Superior temporal gyrus (tissue), 1 donor: ENCODE measurements at regions not wholly inside any gene's neighbourhood (a gene's known extent, or its start where the extent isn't known, plus 50 kb on each side); places are given as distances from the start of the nearest gene placed in this dataset.
"Not testable (repeated sequence)": the region's sequence is repeated elsewhere in the genome, so short reads cannot be mapped to it uniquely, and the experiment has no call there.

Source experiments
- DNase-seq: peaks from one replicate; pipeline ENCODE4 v3.0.0-alpha.2; 2016; ENCODE audit errors: extremely low spot score

DNA sequence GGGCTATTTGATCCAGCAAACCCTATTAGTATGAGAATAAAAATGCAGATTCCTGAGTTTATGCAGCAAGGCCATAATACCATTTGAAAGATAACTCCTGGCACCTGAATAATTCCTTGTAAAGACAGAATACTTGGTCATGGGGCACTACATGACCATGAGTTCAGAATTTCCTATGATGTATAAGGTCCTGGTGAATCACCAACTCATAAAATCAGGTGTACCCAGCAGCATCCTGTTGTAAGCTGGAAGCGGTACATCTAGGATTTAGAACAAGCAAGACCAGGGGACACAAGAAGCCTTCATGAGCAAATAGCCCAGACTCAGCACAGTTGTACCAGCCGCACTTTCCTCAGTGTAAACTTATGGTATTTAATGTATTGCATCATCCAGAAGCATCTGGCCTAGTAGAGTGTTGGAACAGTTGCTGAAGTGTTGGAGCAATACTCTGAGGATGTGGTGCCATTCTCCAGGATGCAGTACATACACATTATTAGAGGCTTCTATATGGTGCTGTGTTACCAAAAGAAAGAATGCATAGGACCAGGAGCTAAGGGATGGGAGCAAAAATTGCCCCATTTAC is 233.4 kb downstream of the SQOR start:
- no peak for DNase-seq

GRCh38 chr15:45869034-45869668 is 234.3 kb downstream of the SQOR start:
- no peak for DNase-seq

DNA sequence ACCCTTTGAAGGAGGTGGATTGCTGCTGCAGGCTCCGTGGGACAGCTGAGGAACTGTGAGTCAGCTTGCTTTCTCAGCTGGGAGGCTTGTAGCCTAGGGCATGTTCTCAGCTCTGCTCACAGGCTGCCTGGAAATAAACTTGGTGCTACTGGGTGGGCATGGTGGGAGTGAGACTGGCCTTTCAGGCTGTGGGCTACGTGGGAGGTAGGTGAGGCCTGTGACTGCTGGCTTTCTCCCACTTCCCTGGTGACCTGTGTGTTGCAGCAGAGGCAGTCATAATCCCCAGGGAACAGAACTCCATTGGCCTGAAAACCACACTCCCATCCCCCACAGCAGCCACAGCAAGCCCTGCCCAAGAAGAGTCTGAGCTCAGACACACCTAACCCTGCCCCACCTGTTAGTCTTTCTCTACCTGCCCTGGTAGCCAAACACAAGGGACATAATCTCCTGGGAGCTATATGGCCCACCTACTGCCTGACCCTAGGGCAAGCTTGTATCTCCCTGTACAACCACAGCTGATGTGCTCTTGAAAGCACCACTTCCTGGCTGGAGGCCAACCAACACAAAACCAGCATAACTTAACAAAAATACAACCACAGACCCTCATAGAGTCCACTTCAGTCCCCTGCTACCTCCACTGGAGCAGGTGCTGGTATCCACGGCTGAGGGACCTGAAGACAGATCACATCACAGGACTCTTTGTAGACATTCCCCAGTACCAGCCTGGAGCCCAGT is 236.5 kb downstream of the SQOR start:
- DNase-seq, result no peak

DNA sequence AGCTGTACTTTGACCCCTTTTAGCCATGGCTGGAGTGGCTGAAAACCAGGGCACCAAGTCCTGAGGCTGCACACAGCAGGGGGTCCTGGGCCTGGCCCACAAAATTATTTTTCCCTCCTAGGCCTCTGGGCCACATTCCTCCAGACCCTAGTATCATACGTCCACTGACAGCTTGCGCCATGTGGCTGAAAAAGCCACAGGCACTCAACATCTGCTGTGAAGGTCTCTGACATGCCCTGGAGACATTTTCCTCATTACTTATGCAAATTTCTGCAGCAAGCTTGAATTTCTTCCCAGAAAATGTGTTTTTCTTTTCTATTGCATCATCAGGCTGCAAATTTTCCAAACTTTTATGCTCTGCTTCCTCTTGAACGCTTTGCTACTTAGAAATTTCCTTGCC is 239.0 kb downstream of the SQOR start:
- DNase-seq, result no peak

DNA sequence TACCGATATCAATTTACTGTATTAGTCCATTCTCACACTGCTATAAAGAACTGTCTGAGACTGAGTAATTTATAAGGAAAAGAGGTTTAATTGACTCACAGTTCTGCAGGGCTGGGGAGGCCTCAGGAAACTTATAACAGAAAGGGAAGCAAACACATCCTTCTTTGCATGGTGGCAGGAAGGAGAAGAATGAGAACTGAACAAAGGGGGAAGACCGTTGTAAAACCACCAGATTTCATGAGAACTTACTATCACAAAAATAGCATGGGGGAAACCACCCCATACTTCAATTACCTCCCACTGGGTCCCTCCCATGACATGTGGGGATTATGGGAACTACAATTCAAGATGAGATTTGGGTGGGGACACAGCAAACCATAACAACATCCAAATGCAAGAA is 239.7 kb downstream of the SQOR start:
- DNase-seq, result not testable (repeated sequence)

DNA sequence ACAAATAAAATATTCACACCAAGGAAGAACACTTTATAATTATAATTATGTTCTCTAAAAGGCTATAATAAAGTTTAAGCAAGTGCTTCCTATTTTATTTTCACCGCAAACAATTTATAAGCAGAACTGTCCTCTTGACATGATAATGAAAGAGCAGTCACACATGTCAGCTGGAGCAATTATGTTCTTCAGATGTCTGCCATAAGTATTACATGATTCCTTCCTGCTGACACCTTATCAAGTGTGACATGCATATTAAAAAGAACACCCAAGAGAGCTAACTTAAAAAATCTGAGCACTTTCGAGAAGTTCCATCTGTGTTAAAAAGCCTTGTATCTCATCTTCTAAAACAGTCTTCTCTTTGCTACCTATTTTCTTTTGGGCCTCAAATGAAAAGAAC is 249.5 kb downstream of the SQOR start:
- DNase-seq, result no peak

DNA sequence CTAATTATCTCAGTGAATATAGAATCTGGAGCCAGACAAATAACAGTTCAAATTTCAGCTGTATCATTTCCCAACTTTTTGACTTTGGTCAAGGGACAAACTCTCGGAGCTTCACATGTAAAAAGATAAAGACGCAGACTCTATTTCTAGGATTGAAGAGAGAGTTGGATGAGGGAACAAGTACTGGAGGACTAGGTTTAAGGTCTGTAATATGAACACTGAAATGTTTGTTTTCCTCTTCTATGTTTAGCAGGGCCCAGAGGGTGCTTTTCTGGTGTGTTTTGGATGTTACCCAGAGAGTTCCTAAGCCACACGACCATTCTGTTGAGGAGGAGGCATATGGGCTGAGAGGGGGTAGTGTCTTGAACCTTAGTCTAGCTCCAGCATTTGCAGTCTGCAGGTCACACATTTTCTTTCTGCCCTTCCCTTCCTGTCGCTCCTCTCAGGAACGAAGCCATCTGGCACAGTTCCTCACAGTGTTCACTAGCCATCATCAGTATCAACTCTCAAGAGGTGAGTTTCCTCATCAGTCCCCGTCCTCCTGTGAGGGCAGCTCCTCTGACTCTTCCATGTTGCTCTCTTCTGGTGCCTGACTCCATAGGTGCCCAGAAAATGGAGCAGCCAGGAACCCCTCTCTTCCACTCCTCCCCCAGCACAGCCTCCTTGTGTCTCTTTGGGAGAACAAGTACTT is 250.1 kb downstream of the SQOR start:
- DNase-seq, result no peak

- no peak for DNase-seq
These were observed 251.0 kb downstream of the SQOR start for GRCh38 chr15:45885801-45886200.

- peak; percentile 75 for DNase-seq
These were observed 256.9 kb downstream of the SQOR start for GRCh38 chr15:45891766-45892165.

- no peak for DNase-seq
These were observed 257.4 kb downstream of the SQOR start for GRCh38 chr15:45892182-45892581.

GRCh38 chr15:45903283-45903682 is 268.5 kb downstream of the SQOR start:
- no peak for DNase-seq

GRCh38 chr15:45904019-45904418 is 269.2 kb downstream of the SQOR start:
- no peak for DNase-seq

DNA sequence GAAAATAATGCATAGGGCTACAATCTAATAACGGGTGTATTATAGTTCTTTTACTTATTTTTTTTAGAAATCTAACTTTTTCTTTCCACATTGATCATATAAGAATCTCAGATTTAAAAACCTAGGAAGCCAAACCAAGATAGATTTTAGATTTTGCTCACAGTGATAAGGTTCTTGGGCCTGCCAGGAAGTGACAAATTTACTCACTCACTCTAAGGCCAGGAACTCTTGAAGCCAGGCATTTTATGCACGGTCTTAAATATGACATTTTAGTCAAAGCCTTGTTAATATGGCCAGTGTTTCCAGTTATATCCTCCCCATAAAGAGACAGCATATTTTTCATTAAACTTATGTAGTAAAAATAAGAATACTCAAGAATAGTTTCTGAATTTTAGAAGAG is 271.4 kb downstream of the SQOR start:
- DNase-seq, result no peak

GRCh38 chr15:45910671-45911070 is 275.8 kb downstream of the SQOR start:
- DNase-seq, result no peak

DNA sequence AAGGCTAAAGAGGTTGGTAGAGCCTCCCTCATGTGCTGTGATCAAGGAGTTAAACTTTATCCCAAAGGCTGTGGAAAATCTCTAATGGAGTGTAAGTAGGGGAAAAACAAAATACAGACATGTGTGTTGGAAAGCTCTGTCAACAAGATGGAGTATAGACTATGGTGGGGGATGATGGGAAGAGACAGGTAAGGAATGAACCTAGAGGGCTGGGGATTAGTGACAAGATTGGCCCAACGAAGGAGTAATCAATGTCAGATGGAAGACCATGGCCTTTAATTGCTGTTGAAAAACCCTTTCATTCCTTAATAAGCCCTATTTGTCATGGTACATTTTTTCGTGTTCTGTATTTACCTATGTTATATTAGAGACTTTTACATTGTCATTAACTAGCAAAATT is 278.6 kb downstream of the SQOR start:
- no peak for DNase-seq

DNA sequence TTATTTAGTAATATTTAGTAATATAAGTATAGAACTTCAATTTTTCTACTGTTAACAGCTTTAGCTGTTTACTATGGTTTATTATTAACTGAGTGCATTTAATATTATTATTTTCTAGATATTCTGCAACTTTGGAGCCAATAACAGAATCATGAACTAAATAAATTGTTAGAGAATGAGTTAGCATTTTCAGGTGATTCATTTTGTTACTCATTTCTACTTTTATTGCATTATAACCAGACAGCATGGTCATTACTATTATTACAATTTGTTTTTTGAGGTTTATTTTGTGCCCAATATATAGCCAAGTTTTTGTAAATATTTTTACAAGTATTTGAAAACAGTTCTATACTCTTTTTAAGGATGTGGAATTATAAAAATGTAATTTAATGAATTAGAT is 279.6 kb downstream of the SQOR start:
- DNase-seq, result no peak

DNA sequence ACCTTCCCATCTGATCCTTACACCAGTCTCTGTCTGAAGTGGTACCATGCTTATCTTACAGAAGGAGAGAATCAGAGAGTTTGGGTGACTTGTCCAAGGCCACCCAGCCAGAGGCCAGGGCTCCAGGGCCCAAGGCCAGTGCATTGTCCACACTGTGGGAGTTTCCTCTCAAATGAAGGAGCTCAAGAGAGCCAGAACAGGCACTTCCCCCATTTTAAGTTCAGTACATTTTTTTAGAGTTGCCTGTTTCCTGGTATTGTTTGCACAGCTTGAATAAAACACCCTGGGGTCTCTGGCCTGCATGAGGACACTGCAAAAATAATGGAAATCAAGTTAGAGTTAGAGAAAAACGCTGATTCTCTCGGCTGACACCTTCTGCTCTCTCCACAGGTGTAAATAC is 284.0 kb downstream of the SQOR start:
- no peak for DNase-seq

DNA sequence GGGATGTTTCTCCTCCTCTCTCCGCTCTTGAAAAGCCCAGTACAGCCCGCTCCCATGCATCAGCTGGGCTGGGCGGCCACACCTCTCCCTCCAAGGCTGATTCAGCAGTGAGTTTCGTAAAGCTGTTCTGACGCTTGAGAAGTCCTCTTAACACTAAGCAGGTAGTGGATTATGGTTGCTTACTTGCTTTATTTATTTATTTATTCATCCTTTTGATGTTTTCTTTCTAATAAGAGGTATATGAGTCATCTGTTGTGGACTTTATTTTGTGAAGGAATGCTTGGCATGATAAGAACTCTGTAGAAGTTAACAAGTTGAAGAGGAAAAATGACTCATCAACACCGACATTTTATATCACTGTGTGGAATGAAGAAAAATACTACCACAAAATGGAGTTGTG is 285.0 kb downstream of the SQOR start:
- no peak for DNase-seq

DNA sequence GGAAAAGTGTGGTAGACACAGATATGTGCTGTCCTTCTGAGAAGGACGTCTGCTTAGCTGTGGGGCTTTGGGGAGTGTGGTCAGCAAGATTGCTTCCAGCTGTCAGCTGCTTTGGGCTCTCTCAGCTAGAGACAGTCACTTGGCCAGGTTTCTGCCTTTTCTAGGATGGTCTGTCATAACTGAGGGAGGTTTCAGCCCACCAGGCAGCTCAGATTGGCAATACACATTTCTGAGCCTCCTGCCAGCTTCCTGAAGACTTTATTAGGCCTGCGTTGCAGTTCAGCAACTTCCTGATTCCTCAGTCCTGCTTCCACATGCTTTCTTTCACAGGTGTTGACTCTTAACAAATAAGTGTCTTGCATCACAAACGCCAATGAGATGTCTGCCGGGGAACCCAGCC is 286.5 kb downstream of the SQOR start:
- DNase-seq, result no peak

DNA sequence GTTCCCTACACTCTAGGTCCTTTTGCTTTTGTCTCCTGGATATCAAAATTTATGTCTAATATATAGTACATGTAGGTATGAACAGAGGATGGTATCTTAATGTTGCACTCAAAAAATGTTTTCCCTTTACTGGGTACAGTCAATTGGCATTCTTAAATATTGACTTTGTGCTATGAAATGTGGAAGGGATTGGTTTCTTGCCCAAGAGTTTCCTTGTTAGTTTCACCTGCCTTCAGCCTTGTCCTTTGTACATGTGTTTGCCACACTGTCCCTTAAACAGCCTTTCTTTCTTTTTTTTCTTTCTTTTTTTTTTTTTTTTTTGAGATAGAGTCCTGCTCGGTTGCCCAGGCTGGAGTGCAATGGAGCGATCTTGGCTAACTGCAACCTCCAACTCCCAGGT is 287.1 kb downstream of the SQOR start:
- DNase-seq, result no peak

GRCh38 chr15:45941367-45941766 is 306.5 kb downstream of the SQOR start:
- no peak for DNase-seq

GRCh38 chr15:45943240-45943639 is 308.4 kb downstream of the SQOR start:
- no peak for DNase-seq

DNA sequence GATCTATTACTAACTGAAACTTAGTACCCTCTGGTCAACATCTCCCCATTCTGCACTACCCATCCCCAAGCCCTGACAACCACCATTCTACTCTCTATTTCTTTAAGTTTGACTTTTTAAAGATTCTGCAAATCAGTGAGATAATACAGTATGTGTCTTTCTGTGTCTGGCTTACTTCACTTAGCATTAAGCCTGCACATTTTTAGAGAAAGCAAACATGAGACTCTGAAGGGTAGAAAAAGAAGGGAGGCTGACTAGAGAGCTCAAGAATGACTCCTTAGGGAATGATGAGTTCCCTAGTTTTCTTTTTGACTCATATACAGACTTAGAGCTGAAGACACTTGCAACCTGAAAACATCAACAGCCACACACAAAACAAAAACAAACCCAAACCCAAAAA is 311.3 kb downstream of the SQOR start:
- no peak for DNase-seq
